ENCODE measurements at regions not wholly inside any gene's neighbourhood (a gene's known extent, or its start where the extent isn't known, plus 50 kb on each side); places are given as distances from the start of the nearest gene placed in this dataset.

- POLR2A ChIA-PET (ENCODE audit: unreplicated experiment), result no interaction called here
- BruUV-seq (replicated peaks), result no TSS peak
- no CpG with 5 or more reads among the region's 1 CpG for WGBS, 2 experiments (ENCODE audit: extremely low coverage in 2 of 2, insufficient read length in 1 of 2)
- no peaks in the 10 kb centered on the region for H3K9me3 ChIP-seq (ENCODE audit: control insufficient read depth, insufficient read depth, low read length)
- H3K4ac ChIP-seq (ENCODE audit: low read depth, low read length), result no peak overlapping the region
- in situ Hi-C loops (cut with MboI; ENCODE audit: low sequenced_read_pairs), result no loop called here
- H3K27me3 ChIP-seq (ENCODE audit: control insufficient read depth, insufficient read depth, low read length), result no peaks in the 10 kb centered on the region
- no peak overlapping the region for H2AFZ ChIP-seq (replicated peaks; ENCODE audit: low read length, poor library complexity)
- H3K27ac ChIP-seq (ENCODE audit: insufficient read depth, low read length), result no peak overlapping the region
- no peak overlapping the region for H3K56ac ChIP-seq (ENCODE audit: extremely low read depth, insufficient read depth, low read length)
- no peak for TF ChIP-seq RAD21 (IDR thresholded peaks at IDR 0.05; ENCODE audit: low read length)
- no peak for TF ChIP-seq MXI1 (IDR thresholded peaks at IDR 0.05; ENCODE audit: borderline replicate concordance, low read depth, low read length)
- TF ChIP-seq USF2 (IDR thresholded peaks at IDR 0.05; ENCODE audit: low read depth, low read length), result no peak
- no peak for TF ChIP-seq CHD1 (IDR thresholded peaks at IDR 0.05; ENCODE audit: low read depth, low read length)
- no peak for TF ChIP-seq SMC3 (IDR thresholded peaks at IDR 0.05; ENCODE audit: low read depth, low read length)
- no peak for TF ChIP-seq RFX5 (IDR thresholded peaks at IDR 0.05; ENCODE audit: low read depth, low read length)
- TF ChIP-seq FOS (IDR thresholded peaks at IDR 0.05; ENCODE audit: low read depth, low read length), result no peak
- TF ChIP-seq MAZ (IDR thresholded peaks at IDR 0.05; ENCODE audit: borderline replicate concordance, low read depth, low read length), result no peak
- H3K4me1 ChIP-seq (ENCODE audit: control insufficient read depth, insufficient read depth, low read length), result no peaks in the 10 kb centered on the region
- H3K9me1 ChIP-seq (ENCODE audit: insufficient read depth, low read length), result no peaks in the 10 kb centered on the region
- no peak overlapping the region for H2AK5ac ChIP-seq (ENCODE audit: low read depth, low read length)
- no peak overlapping the region for H3K18ac ChIP-seq (ENCODE audit: low read depth, low read length)
- H3K23ac ChIP-seq (ENCODE audit: low read depth, low read length), result no peak overlapping the region
- H3K14ac ChIP-seq (replicated peaks; ENCODE audit: low read depth, low read length), result no peak overlapping the region
- no peak overlapping the region for H4K91ac ChIP-seq (ENCODE audit: insufficient read depth, low read depth, low read length)
- H2BK5ac ChIP-seq (ENCODE audit: low read depth, low read length, poor library complexity, severe bottlenecking), result no peak overlapping the region
- intact Hi-C loops (cut with micrococcal nuclease), result no loop called here
- H3K4me2 ChIP-seq (ENCODE audit: low read depth, low read length), result no peak overlapping the region
- H2BK120ac ChIP-seq (ENCODE audit: low read depth, low read length), result no peak overlapping the region
- no peak overlapping the region for H3K4me3 ChIP-seq (ENCODE audit: insufficient read depth, low read depth, low read length)
- H3K9ac ChIP-seq (ENCODE audit: low read depth, low read length), result no peak overlapping the region
- H2AK9ac ChIP-seq (replicated peaks; ENCODE audit: low read depth, low read length, poor library complexity), result no peak overlapping the region
- no peak overlapping the region for H2BK20ac ChIP-seq (ENCODE audit: low read depth, low read length)
- H3K36me3 ChIP-seq (ENCODE audit: control insufficient read depth, insufficient read depth, low read length), result no peaks in the 10 kb centered on the region
- DNase-seq (no peak), ATAC-seq (ENCODE audit: low read depth) (no peak)
- H2BK15ac ChIP-seq (ENCODE audit: low read depth, low read length), result no peak overlapping the region
- dilution Hi-C loops (cut with HindIII; ENCODE audit: low sequenced_read_pairs, unreplicated experiment), result no loop called here
- H4K20me1 ChIP-seq (ENCODE audit: insufficient read depth, low read length), result no peaks in the 10 kb centered on the region
- CTCF ChIA-PET, result no interaction called here
- H4K8ac ChIP-seq (ENCODE audit: low read depth in 2 of 2, low read length in 2 of 2), result no peak overlapping the region
- no peak overlapping the region for H4K5ac ChIP-seq (ENCODE audit: low read depth, low read length)
- no peaks in the 10 kb centered on the region for H3K79me1 ChIP-seq (ENCODE audit: low read depth in 1 of 2, low read length in 2 of 2)
Observed at GRCh38 chr1:181396811-181397210, 86.5 kb upstream of the CACNA1E start.

All from IMR-90 (cell line).